GM19463 (cell line): ENCODE measurements at regions not wholly inside any gene's neighbourhood (a gene's known extent, or its start where the extent isn't known, plus 50 kb on each side); places are given as distances from the start of the nearest gene placed in this dataset.
"Not testable (repeated sequence)": the region's sequence is repeated elsewhere in the genome, so short reads cannot be mapped to it uniquely, and the experiment has no call there.

Experiments
- ATAC-seq: cut with Tn5 transposase; IDR thresholded peaks from one replicate; pipeline ENCODE4 v1.9.1; 2021; ENCODE audit warnings: mild to moderate bottlenecking, moderate library complexity; ENCODE audit not compliant: unreplicated experiment

- peak; percentile 69 for ATAC-seq
Measured at GRCh38 chr6:154921482-154921881, 73.6 kb upstream of the TIAM2 start.

GRCh38 chr6:154923199-154923869, 71.8 kb upstream of the TIAM2 start:
- no peak for ATAC-seq

- no peak for ATAC-seq
Measured at GRCh38 chr6:154925130-154925529, 70.0 kb upstream of the TIAM2 start.

GRCh38 chr6:154926366-154926765, 68.7 kb upstream of the TIAM2 start:
- no peak for ATAC-seq

GRCh38 chr6:154928325-154928922, 66.7 kb upstream of the TIAM2 start:
- peak; percentile 68 for ATAC-seq

- ATAC-seq, result no peak
Measured at GRCh38 chr6:154930451-154930851, 64.7 kb upstream of the TIAM2 start.

- ATAC-seq, result no peak
Measured at GRCh38 chr6:154931711-154932424, 63.2 kb upstream of the TIAM2 start.

GRCh38 chr6:154932515-154933027, 62.5 kb upstream of the TIAM2 start:
- no peak for ATAC-seq

GRCh38 chr6:154933181-154933827, 61.8 kb upstream of the TIAM2 start:
- no peak for ATAC-seq

GRCh38 chr6:154937306-154938220, 57.6 kb upstream of the TIAM2 start:
- ATAC-seq, result no peak

GRCh38 chr6:154938221-154938580, 56.9 kb upstream of the TIAM2 start:
- ATAC-seq, result no peak

- not testable (repeated sequence) for ATAC-seq
Measured at GRCh38 chr6:154938727-154939285, 56.3 kb upstream of the TIAM2 start.

GRCh38 chr6:154942770-154943169, 52.3 kb upstream of the TIAM2 start:
- no peak for ATAC-seq

GRCh38 chr6:154945271-154945890, 49.7 kb upstream of the TIAM2 start:
- ATAC-seq, result no peak
